OCI-LY1 (cell line): ENCODE measurements at regions not wholly inside any gene's neighbourhood (a gene's known extent, or its start where the extent isn't known, plus 50 kb on each side); places are given as distances from the start of the nearest gene placed in this dataset.

ENCODE experiments used
- H2AFZ ChIP-seq: fragments of 200-600 bp; sonication (generic), shearing (Covaris generic); 2 replicates; pipeline ENCODE4 v1.6.0; 2014; ENCODE audit warnings: antibody characterized with exemption, mild to moderate bottlenecking, low read length
- H3F3A ChIP-seq: fragments of 200-600 bp; sonication (generic), shearing (Covaris generic); 2 replicates; pipeline ENCODE4 v1.6.0; 2014; ENCODE audit warnings: mild to moderate bottlenecking, antibody characterized with exemption, low read length, moderate library complexity; ENCODE audit not compliant: insufficient read depth
- H3K27ac ChIP-seq: fragments of 200-600 bp; sonication (generic); 2 replicates; pipeline ENCODE4 v1.5.1; 2014; ENCODE audit warnings: low read length, mixed run types, mild to moderate bottlenecking, low read depth; ENCODE audit not compliant: poor library complexity, severe bottlenecking
- H3K27me3 ChIP-seq: fragments of 200-600 bp; sonication (generic); 2 replicates; pipeline ENCODE4 v1.6.0; 2014; ENCODE audit warnings: antibody characterized with exemption, mild to moderate bottlenecking, low read length, moderate library complexity; ENCODE audit not compliant: insufficient read depth
- H3K36me3 ChIP-seq: fragments of 200-600 bp; sonication (generic); 2 replicates; pipeline ENCODE4 v1.6.1; 2014; ENCODE audit warnings: mild to moderate bottlenecking, antibody characterized with exemption, low read length, moderate library complexity, mixed read lengths; ENCODE audit not compliant: insufficient read depth
- H3K4me1 ChIP-seq: fragments of 200-600 bp; sonication (generic); 2 replicates; pipeline ENCODE4 v1.5.1; 2014; ENCODE audit warnings: mild to moderate bottlenecking, low read length, moderate library complexity; ENCODE audit not compliant: insufficient read depth, severe bottlenecking
- H3K4me2 ChIP-seq: fragments of 200-600 bp; sonication (generic), shearing (Covaris generic); 2 replicates; pipeline ENCODE4 v1.6.1; 2014; ENCODE audit warnings: low read length
- H3K4me3 ChIP-seq: fragments of 200-600 bp; sonication (generic); 2 replicates; pipeline ENCODE4 v1.5.1; 2014; ENCODE audit warnings: low read length, low read depth, mild to moderate bottlenecking, mixed read lengths; ENCODE audit not compliant: poor library complexity, severe bottlenecking
- H3K79me2 ChIP-seq: fragments of 200-600 bp; shearing (Covaris generic); 2 replicates; pipeline ENCODE4 v1.6.1; 2016; ENCODE audit warnings: mixed run types, low read length, mixed read lengths; ENCODE audit not compliant: insufficient read depth
- H3K9ac ChIP-seq: fragments of 200-600 bp; sonication (generic), shearing (Covaris generic); 2 replicates; pipeline ENCODE4 v1.6.1; 2014; ENCODE audit warnings: mild to moderate bottlenecking, low read length, mixed read lengths
- H3K9me2 ChIP-seq: fragments of 200-600 bp; sonication (generic), shearing (Covaris generic); 2 replicates; pipeline ENCODE4 v1.6.1; 2014; ENCODE audit warnings: low read depth, mild to moderate bottlenecking, low read length, mixed read lengths
- H3K9me3 ChIP-seq: fragments of 200-600 bp; shearing (Covaris generic); 2 replicates; pipeline ENCODE4 v1.6.1; 2014; ENCODE audit warnings: low read length, mixed read lengths
- H4K20me1 ChIP-seq: fragments of 200-600 bp; sonication (generic), shearing (Covaris generic); 2 replicates; pipeline ENCODE4 v1.6.0; 2016; ENCODE audit warnings: mild to moderate bottlenecking, low read length; ENCODE audit not compliant: insufficient read depth
- EZH2 ChIP-seq: fragments of 200-600 bp; sonication (generic), shearing (Covaris generic); IDR thresholded peaks from 2 replicates; pipeline ENCODE4 v1.8.0; 2017; ENCODE audit warnings: borderline replicate concordance, mixed run types, mild to moderate bottlenecking, antibody characterized with exemption, low read length, moderate library complexity, mixed read lengths
- TF ChIP-seq, protein P1 (sequence below): fragments of 200-600 bp; sonication (generic), shearing (Covaris generic); IDR thresholded peaks from 2 replicates; pipeline ENCODE4 v1.5.1; 2017; ENCODE audit warnings: mild to moderate bottlenecking, antibody characterized with exemption, low read length, moderate library complexity, mixed read lengths

DNA sequence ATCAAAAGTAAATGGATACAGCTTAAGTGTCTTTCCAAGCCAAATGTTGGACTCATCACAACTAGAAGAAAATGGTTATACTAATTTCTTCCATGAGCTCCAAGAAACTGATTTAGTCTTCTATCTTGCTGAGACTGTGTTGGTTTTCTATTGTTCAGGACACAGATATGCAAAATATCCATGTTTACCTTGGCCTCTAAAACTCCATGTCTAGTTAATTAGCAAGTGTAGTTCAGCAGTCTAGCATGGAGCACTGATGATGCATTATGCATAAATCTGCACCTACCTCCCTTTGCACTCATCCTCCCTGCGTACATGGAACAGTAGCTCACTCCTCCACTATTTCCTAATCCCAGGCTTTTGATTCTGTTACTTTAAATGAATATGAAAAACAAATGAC, 731.4 kb upstream of the CHAC2 start:
- Histone ChIP-seq H2AFZ (no peak overlapping the region), H3K9me2 (no peaks in the 10 kb centered on the region), H3K9ac (no peak overlapping the region), H3K4me2 (no peak overlapping the region), H3F3A (no peaks in the 10 kb centered on the region), H3K36me3 (no peaks in the 10 kb centered on the region), H3K4me1 (no peaks in the 10 kb centered on the region), H3K4me3 (no peak overlapping the region), H3K9me3 (no peaks in the 10 kb centered on the region), H3K79me2 (no peaks in the 10 kb centered on the region), H4K20me1 (no peaks in the 10 kb centered on the region), H3K27me3 (no peaks in the 10 kb centered on the region), H3K27ac (no peak overlapping the region)
- TF ChIP-seq, protein P1, sequence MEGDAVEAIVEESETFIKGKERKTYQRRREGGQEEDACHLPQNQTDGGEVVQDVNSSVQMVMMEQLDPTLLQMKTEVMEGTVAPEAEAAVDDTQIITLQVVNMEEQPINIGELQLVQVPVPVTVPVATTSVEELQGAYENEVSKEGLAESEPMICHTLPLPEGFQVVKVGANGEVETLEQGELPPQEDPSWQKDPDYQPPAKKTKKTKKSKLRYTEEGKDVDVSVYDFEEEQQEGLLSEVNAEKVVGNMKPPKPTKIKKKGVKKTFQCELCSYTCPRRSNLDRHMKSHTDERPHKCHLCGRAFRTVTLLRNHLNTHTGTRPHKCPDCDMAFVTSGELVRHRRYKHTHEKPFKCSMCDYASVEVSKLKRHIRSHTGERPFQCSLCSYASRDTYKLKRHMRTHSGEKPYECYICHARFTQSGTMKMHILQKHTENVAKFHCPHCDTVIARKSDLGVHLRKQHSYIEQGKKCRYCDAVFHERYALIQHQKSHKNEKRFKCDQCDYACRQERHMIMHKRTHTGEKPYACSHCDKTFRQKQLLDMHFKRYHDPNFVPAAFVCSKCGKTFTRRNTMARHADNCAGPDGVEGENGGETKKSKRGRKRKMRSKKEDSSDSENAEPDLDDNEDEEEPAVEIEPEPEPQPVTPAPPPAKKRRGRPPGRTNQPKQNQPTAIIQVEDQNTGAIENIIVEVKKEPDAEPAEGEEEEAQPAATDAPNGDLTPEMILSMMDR = no peak
- TF ChIP-seq EZH2 = no peak

DNA sequence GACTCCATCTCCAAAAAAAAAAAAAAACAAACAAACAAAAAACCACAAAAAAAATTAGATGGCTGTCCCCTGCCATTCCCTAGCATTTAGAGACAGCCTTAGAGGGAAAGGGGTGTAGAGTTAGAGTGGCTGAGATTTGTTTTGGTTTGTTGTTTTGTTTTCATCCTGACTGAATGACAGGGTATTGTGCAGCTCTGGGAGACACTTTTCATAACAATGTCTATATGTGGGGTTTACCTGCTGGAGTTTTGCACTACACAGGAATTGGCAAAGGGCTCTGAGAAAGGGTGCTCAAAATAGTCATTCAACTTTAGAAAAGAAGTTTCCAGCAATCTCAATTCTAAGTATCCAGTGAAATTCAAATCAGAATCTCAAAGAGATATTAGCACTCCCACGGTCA, 732.5 kb upstream of the CHAC2 start:
- Histone ChIP-seq H2AFZ (no peak overlapping the region), H3K79me2 (no peaks in the 10 kb centered on the region), H3K36me3 (no peaks in the 10 kb centered on the region), H4K20me1 (no peaks in the 10 kb centered on the region), H3K9me3 (no peaks in the 10 kb centered on the region), H3K4me3 (no peak overlapping the region), H3K4me1 (no peaks in the 10 kb centered on the region), H3K9ac (no peak overlapping the region), H3K9me2 (no peaks in the 10 kb centered on the region), H3K27ac (no peak overlapping the region), H3F3A (no peaks in the 10 kb centered on the region), H3K4me2 (no peak overlapping the region), H3K27me3 (no peaks in the 10 kb centered on the region)
- TF ChIP-seq, protein P1 = no peak
- no peak for TF ChIP-seq EZH2

DNA sequence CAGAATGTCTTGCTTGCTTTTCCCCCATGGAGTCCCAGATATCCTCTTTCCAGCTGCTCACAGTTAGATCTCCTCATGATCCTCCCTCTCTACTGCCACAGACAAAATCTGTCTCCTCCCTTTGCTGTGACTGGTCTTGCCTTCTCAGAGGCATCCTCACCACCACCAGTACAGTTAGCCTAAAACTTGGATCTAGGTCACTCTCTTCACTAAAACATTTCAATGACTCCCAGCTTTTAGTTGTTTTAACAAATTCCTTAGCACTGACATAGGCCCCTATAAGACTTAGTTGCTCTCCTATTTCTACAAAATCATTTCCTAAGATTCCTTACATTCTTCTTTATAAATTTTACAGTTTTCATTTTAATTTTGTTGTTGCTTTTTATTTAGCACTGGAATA, 734.2 kb upstream of the CHAC2 start:
- Histone ChIP-seq H4K20me1 (no peaks in the 10 kb centered on the region), H3K9ac (no peak overlapping the region), H3K4me1 (no peaks in the 10 kb centered on the region), H3K4me3 (no peak overlapping the region), H3K36me3 (no peaks in the 10 kb centered on the region), H3K27me3 (no peaks in the 10 kb centered on the region), H3K9me2 (no peaks in the 10 kb centered on the region), H3F3A (no peaks in the 10 kb centered on the region), H2AFZ (no peak overlapping the region), H3K9me3 (no peaks in the 10 kb centered on the region), H3K79me2 (no peaks in the 10 kb centered on the region), H3K27ac (no peak overlapping the region), H3K4me2 (no peak overlapping the region)
- TF ChIP-seq, protein P1 = no peak
- no peak for TF ChIP-seq EZH2
